OCI-LY3 (cell line): ENCODE measurements at regions not wholly inside any gene's neighbourhood (a gene's known extent, or its start where the extent isn't known, plus 50 kb on each side); places are given as distances from the start of the nearest gene placed in this dataset.

Source experiments
- H2AFZ ChIP-seq: fragments of 200-600, 300-600 bp; shearing (Covaris generic); 2 replicates; pipeline ENCODE4 v1.6.0; 2014; ENCODE audit warnings: antibody characterized with exemption, low read depth, low read length
- H3K27ac ChIP-seq: fragments of 200-600, 300-600 bp; sonication (generic); 2 replicates; pipeline ENCODE4 v1.5.1; 2014; ENCODE audit warnings: mild to moderate bottlenecking, low read length, moderate library complexity, mixed read lengths
- H3K27me3 ChIP-seq: fragments of 200-600, 300-600 bp; sonication (generic); 2 replicates; pipeline ENCODE4 v1.6.1; 2014; ENCODE audit warnings: low read depth, low read length, mixed read lengths
- H3K36me3 ChIP-seq: fragments of 200-600, 300-600 bp; sonication (generic); replicated peaks from 2 replicates; pipeline ENCODE3; 2014; ENCODE audit warnings: low read depth, low read length, mixed read lengths
- H3K4me1 ChIP-seq: fragments of 300-600, 200-600 bp; sonication (generic); 2 replicates; pipeline ENCODE4 v1.6.1; 2014; ENCODE audit warnings: low read length, mixed read lengths
- H3K4me2 ChIP-seq: fragments of 200-600, 300-600 bp; sonication (generic); 2 replicates; pipeline ENCODE4 v1.6.1; 2014; ENCODE audit warnings: low read length, mixed read lengths
- H3K4me3 ChIP-seq: fragments of 300-600, 200-600 bp; sonication (generic); 2 replicates; pipeline ENCODE4 v1.5.1; 2014; ENCODE audit warnings: antibody characterized with exemption, mild to moderate bottlenecking, low read length, moderate library complexity
- H3K79me2 ChIP-seq: fragments of 300-600, 200-600 bp; shearing (Covaris generic); 2 replicates; pipeline ENCODE4 v1.6.1; 2014; ENCODE audit warnings: mild to moderate bottlenecking, low read length, mixed read lengths
- H3K9ac ChIP-seq: fragments of 300-600, 200-600 bp; shearing (Covaris generic); 2 replicates; pipeline ENCODE4 v1.6.0; 2014; ENCODE audit warnings: mild to moderate bottlenecking, low read length, moderate library complexity
- H3K9me3 ChIP-seq: fragments of 200-600, 300-600 bp; shearing (Covaris generic); 2 replicates; pipeline ENCODE4 v1.6.1; 2014; ENCODE audit warnings: low read length, mixed read lengths; ENCODE audit not compliant: insufficient read depth
- H4K20me1 ChIP-seq: fragments of 200-600, 300-600 bp; sonication (generic); 2 replicates; pipeline ENCODE4 v1.6.1; 2016; ENCODE audit warnings: low read length, mixed read lengths; ENCODE audit not compliant: insufficient read depth
- CTCF ChIP-seq: fragments of 200-600, 300-600 bp; sonication (generic); IDR thresholded peaks from 2 replicates; pipeline ENCODE4 v1.5.1; 2014; ENCODE audit warnings: antibody characterized with exemption, low read length, low read depth
- EZH2phosphoT487 ChIP-seq: fragments of 200-600 bp; shearing (Covaris generic); IDR thresholded peaks from 2 replicates; pipeline ENCODE4 v1.6.1; 2018; ENCODE audit warnings: antibody characterized with exemption, mixed run types, low read depth

- Histone ChIP-seq H2AFZ (no peak overlapping the region), H3K9me3 (0 out of 2 replicates have a peak, but pooled peaks cover 11% of the 10 kb centered on the region), H3K4me1 (no peaks in the 10 kb centered on the region), H3K36me3 (no peaks in the 10 kb centered on the region), H3K27me3 (0 out of 2 replicates have a peak, but pooled peaks cover under 1% of the 10 kb centered on the region), H3K79me2 (no peaks in the 10 kb centered on the region), H4K20me1 (no peaks in the 10 kb centered on the region), H3K27ac (no peak overlapping the region), H3K4me3 (no peak overlapping the region), H3K4me2 (no peak overlapping the region), H3K9ac (no peak overlapping the region)
- TF ChIP-seq CTCF (no peak), EZH2phosphoT487 (no peak)
Observed at GRCh38 chr22:47257976-47258375, 495.5 kb downstream of the TBC1D22A start.

GRCh38 chr22:47257566-47257965 lies 495.1 kb downstream of the TBC1D22A start:
- Histone ChIP-seq H3K36me3 (no peaks in the 10 kb centered on the region), H3K4me3 (no peak overlapping the region), H3K4me1 (no peaks in the 10 kb centered on the region), H3K27me3 (no peaks in the 10 kb centered on the region), H3K27ac (no peak overlapping the region), H4K20me1 (no peaks in the 10 kb centered on the region), H3K79me2 (no peaks in the 10 kb centered on the region), H3K4me2 (no peak overlapping the region), H2AFZ (no peak overlapping the region), H3K9me3 (0 out of 2 replicates have a peak, but pooled peaks cover 11% of the 10 kb centered on the region), H3K9ac (no peak overlapping the region)
- TF ChIP-seq CTCF = no peak
- TF ChIP-seq EZH2phosphoT487 = no peak

- H3K27me3 ChIP-seq = peaks cover 3% of the 10 kb centered on the region; the same call in 1 of the 2 replicates
- no peaks in the 10 kb centered on the region for H3K4me1 ChIP-seq
- no peak overlapping the region for H2AFZ ChIP-seq
- H3K4me2 ChIP-seq = no peak overlapping the region
- no peak overlapping the region for H3K4me3 ChIP-seq
- 0 out of 2 replicates have a peak, but pooled peaks cover 3% of the 10 kb centered on the region for H3K9me3 ChIP-seq
- no peak overlapping the region for H3K9ac ChIP-seq
- no peaks in the 10 kb centered on the region for H4K20me1 ChIP-seq
- H3K27ac ChIP-seq = no peak overlapping the region
- no peak for TF ChIP-seq CTCF
- TF ChIP-seq EZH2phosphoT487 = no peak
- H3K36me3 ChIP-seq = no peaks in the 10 kb centered on the region
- no peaks in the 10 kb centered on the region for H3K79me2 ChIP-seq
Observed at GRCh38 chr22:47251911-47252310, 489.5 kb downstream of the TBC1D22A start.

- Histone ChIP-seq H4K20me1 (no peaks in the 10 kb centered on the region), H2AFZ (no peak overlapping the region), H3K36me3 (no peaks in the 10 kb centered on the region), H3K9me3 (0 out of 2 replicates have a peak, but pooled peaks cover 3% of the 10 kb centered on the region), H3K4me3 (no peak overlapping the region), H3K79me2 (no peaks in the 10 kb centered on the region), H3K9ac (no peak overlapping the region), H3K4me2 (no peak overlapping the region), H3K27me3 (peaks cover 5% of the 10 kb centered on the region; the same call in 1 of the 2 replicates), H3K27ac (no peak overlapping the region), H3K4me1 (no peaks in the 10 kb centered on the region)
- TF ChIP-seq EZH2phosphoT487 (no peak), CTCF (no peak)
Observed at GRCh38 chr22:47250995-47251765, 488.7 kb downstream of the TBC1D22A start.
